HG02884 (cell line): ENCODE measurements at regions not wholly inside any gene's neighbourhood (a gene's known extent, or its start where the extent isn't known, plus 50 kb on each side); places are given as distances from the start of the nearest gene placed in this dataset.
"Not testable (repeated sequence)": the region's sequence is repeated elsewhere in the genome, so short reads cannot be mapped to it uniquely, and the experiment has no call there.

Experiments
- ATAC-seq: cut with Tn5 transposase; IDR thresholded peaks from one replicate; pipeline ENCODE4 v1.9.1; 2021; ENCODE audit warnings: mild to moderate bottlenecking, moderate library complexity; ENCODE audit not compliant: unreplicated experiment

- ATAC-seq: no peak
These were observed 199.7 kb downstream of the CEP135 start for GRCh38 chr4:56148428-56148827.

- ATAC-seq: no peak
These were observed 198.6 kb downstream of the CEP135 start for GRCh38 chr4:56147371-56147770.

- ATAC-seq: no peak
These were observed 198.2 kb downstream of the CEP135 start for GRCh38 chr4:56146956-56147355.

GRCh38 chr4:56142088-56142487 is 193.3 kb downstream of the CEP135 start:
- ATAC-seq: no peak

- no peak for ATAC-seq
These were observed 190.6 kb downstream of the CEP135 start for GRCh38 chr4:56139241-56139827.

GRCh38 chr4:56134834-56135233 is 186.1 kb downstream of the CEP135 start:
- ATAC-seq: not testable (repeated sequence)

GRCh38 chr4:56134266-56134665 is 185.5 kb downstream of the CEP135 start:
- no peak for ATAC-seq

- no peak for ATAC-seq
These were observed 184.1 kb downstream of the CEP135 start for GRCh38 chr4:56132835-56133234.

GRCh38 chr4:56132188-56132587 is 183.4 kb downstream of the CEP135 start:
- not testable (repeated sequence) for ATAC-seq

- no peak for ATAC-seq
These were observed 181.9 kb downstream of the CEP135 start for GRCh38 chr4:56130606-56131155.

- no peak for ATAC-seq
These were observed 180.7 kb downstream of the CEP135 start for GRCh38 chr4:56129431-56129861.

GRCh38 chr4:56128213-56128612 is 179.5 kb downstream of the CEP135 start:
- ATAC-seq: no peak

GRCh38 chr4:56127716-56128115 is 179.0 kb downstream of the CEP135 start:
- ATAC-seq: no peak

- no peak for ATAC-seq
These were observed 174.8 kb downstream of the CEP135 start for GRCh38 chr4:56123547-56123946.

- no peak for ATAC-seq
These were observed 174.3 kb downstream of the CEP135 start for GRCh38 chr4:56123051-56123450.

GRCh38 chr4:56118845-56119244 is 170.1 kb downstream of the CEP135 start:
- no peak for ATAC-seq

- ATAC-seq: no peak
These were observed 169.3 kb downstream of the CEP135 start for GRCh38 chr4:56118055-56118454.

- no peak for ATAC-seq
These were observed 167.2 kb downstream of the CEP135 start for GRCh38 chr4:56115898-56116297.

GRCh38 chr4:56112377-56112776 is 163.6 kb downstream of the CEP135 start:
- no peak for ATAC-seq

GRCh38 chr4:56106180-56107147 is 157.7 kb downstream of the CEP135 start:
- ATAC-seq: no peak

GRCh38 chr4:56104188-56104587 is 155.4 kb downstream of the CEP135 start:
- no peak for ATAC-seq

- no peak for ATAC-seq
These were observed 153.9 kb downstream of the CEP135 start for GRCh38 chr4:56102601-56103000.
